ENCODE measurements at regions not wholly inside any gene's neighbourhood (a gene's known extent, or its start where the extent isn't known, plus 50 kb on each side); places are given as distances from the start of the nearest gene placed in this dataset.

- TF ChIP-seq POLR2AphosphoS5 (IDR thresholded peaks at IDR 0.05; ENCODE audit: low read depth, low read length) (no peak), TAF1 (IDR thresholded peaks at IDR 0.05; ENCODE audit: borderline replicate concordance, low read depth, low read length) (no peak)
Measured at GRCh38 chr4:42281324-42282020, 115.8 kb upstream of the SHISA3 start.

Data from GM12892 (cell line).